OCI-LY3 (cell line): ENCODE measurements at regions not wholly inside any gene's neighbourhood (a gene's known extent, or its start where the extent isn't known, plus 50 kb on each side); places are given as distances from the start of the nearest gene placed in this dataset.

Experiments used
- H2AFZ ChIP-seq: fragments of 200-600, 300-600 bp; shearing (Covaris generic); 2 replicates; pipeline ENCODE4 v1.6.0; 2014; ENCODE audit warnings: antibody characterized with exemption, low read depth, low read length
- H3K27ac ChIP-seq: fragments of 200-600, 300-600 bp; sonication (generic); 2 replicates; pipeline ENCODE4 v1.5.1; 2014; ENCODE audit warnings: mild to moderate bottlenecking, low read length, moderate library complexity, mixed read lengths
- H3K27me3 ChIP-seq: fragments of 200-600, 300-600 bp; sonication (generic); 2 replicates; pipeline ENCODE4 v1.6.1; 2014; ENCODE audit warnings: low read depth, low read length, mixed read lengths
- H3K36me3 ChIP-seq: fragments of 200-600, 300-600 bp; sonication (generic); replicated peaks from 2 replicates; pipeline ENCODE3; 2014; ENCODE audit warnings: low read depth, low read length, mixed read lengths
- H3K4me1 ChIP-seq: fragments of 300-600, 200-600 bp; sonication (generic); 2 replicates; pipeline ENCODE4 v1.6.1; 2014; ENCODE audit warnings: low read length, mixed read lengths
- H3K4me2 ChIP-seq: fragments of 200-600, 300-600 bp; sonication (generic); 2 replicates; pipeline ENCODE4 v1.6.1; 2014; ENCODE audit warnings: low read length, mixed read lengths
- H3K4me3 ChIP-seq: fragments of 300-600, 200-600 bp; sonication (generic); 2 replicates; pipeline ENCODE4 v1.5.1; 2014; ENCODE audit warnings: antibody characterized with exemption, mild to moderate bottlenecking, low read length, moderate library complexity
- H3K79me2 ChIP-seq: fragments of 300-600, 200-600 bp; shearing (Covaris generic); 2 replicates; pipeline ENCODE4 v1.6.1; 2014; ENCODE audit warnings: mild to moderate bottlenecking, low read length, mixed read lengths
- H3K9ac ChIP-seq: fragments of 300-600, 200-600 bp; shearing (Covaris generic); 2 replicates; pipeline ENCODE4 v1.6.0; 2014; ENCODE audit warnings: mild to moderate bottlenecking, low read length, moderate library complexity
- H3K9me3 ChIP-seq: fragments of 200-600, 300-600 bp; shearing (Covaris generic); 2 replicates; pipeline ENCODE4 v1.6.1; 2014; ENCODE audit warnings: low read length, mixed read lengths; ENCODE audit not compliant: insufficient read depth
- H4K20me1 ChIP-seq: fragments of 200-600, 300-600 bp; sonication (generic); 2 replicates; pipeline ENCODE4 v1.6.1; 2016; ENCODE audit warnings: low read length, mixed read lengths; ENCODE audit not compliant: insufficient read depth
- EZH2phosphoT487 ChIP-seq: fragments of 200-600 bp; shearing (Covaris generic); IDR thresholded peaks from 2 replicates; pipeline ENCODE4 v1.6.1; 2018; ENCODE audit warnings: antibody characterized with exemption, mixed run types, low read depth
- TF ChIP-seq, protein P1 (sequence below): fragments of 200-600, 300-600 bp; sonication (generic); IDR thresholded peaks from 2 replicates; pipeline ENCODE4 v1.5.1; 2014; ENCODE audit warnings: antibody characterized with exemption, low read length, low read depth

DNA sequence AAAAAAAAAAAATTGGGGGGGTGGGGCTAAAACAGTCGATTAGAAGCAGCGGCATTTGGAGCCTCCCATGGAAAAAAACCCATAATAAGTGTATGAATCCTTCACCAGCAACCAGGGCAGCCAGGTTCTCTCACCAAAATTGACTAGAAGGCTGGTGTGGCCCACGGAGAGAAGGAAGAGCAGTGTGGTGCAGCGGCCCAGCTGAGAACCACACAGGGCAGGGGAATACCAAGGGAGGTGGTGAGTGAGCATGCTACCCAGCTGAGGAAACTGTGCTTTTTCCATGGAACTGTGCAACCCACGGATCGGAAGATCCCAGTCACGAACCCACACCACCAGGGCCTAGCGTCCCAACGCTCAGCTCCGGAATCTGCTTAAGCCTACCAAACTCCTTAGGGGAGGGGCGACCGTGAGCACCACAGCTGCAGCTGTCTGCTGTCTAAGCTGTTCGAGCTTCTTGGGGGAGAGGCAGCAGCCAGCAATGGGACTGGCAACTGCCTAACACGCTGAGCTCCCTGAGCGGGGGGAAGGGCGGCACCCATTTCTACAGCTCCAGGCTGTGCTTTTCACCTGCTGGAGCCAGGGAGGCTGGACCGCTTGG, 1037.2 kb upstream of the ACVR2A start:
- Histone ChIP-seq H3K4me2 (no peak overlapping the region), H3K9me3 (no peaks in the 10 kb centered on the region), H3K4me1 (no peaks in the 10 kb centered on the region), H3K36me3 (no peaks in the 10 kb centered on the region), H4K20me1 (no peaks in the 10 kb centered on the region), H2AFZ (no peak overlapping the region), H3K27ac (no peak overlapping the region), H3K9ac (no peak overlapping the region), H3K4me3 (no peak overlapping the region), H3K79me2 (no peaks in the 10 kb centered on the region), H3K27me3 (no peaks in the 10 kb centered on the region)
- no peak for TF ChIP-seq EZH2phosphoT487
- TF ChIP-seq, protein P1, sequence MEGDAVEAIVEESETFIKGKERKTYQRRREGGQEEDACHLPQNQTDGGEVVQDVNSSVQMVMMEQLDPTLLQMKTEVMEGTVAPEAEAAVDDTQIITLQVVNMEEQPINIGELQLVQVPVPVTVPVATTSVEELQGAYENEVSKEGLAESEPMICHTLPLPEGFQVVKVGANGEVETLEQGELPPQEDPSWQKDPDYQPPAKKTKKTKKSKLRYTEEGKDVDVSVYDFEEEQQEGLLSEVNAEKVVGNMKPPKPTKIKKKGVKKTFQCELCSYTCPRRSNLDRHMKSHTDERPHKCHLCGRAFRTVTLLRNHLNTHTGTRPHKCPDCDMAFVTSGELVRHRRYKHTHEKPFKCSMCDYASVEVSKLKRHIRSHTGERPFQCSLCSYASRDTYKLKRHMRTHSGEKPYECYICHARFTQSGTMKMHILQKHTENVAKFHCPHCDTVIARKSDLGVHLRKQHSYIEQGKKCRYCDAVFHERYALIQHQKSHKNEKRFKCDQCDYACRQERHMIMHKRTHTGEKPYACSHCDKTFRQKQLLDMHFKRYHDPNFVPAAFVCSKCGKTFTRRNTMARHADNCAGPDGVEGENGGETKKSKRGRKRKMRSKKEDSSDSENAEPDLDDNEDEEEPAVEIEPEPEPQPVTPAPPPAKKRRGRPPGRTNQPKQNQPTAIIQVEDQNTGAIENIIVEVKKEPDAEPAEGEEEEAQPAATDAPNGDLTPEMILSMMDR: no peak

DNA sequence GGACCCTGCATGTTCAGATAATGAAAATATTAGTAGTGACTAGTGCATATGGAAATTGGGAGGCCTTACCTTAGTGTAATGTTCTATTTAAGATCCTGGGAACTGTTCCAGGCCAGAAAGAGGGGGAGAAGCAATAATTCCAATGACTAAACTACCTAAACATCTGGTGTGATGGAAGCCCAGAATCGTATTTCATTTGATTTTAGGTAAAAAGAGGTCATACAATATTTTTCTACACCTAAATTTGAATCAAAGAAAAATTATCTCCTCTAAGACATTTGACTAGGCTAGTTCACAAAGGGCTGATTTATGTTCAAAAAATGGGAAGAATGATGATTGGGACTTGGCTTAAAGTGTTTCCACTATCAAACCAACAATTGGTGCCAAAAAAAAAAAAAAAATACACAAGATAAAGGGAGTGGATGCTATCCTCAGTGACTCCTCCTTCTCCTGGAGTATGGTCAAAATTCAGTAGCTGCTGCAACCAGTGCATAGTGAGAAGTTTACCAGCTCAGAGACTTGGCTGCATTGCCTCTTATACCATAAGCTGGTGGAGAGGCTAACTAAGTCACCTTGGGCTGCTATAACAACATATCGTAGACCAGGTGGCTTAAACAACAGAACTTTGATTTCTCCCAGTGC, 1038.3 kb upstream of the ACVR2A start:
- no peaks in the 10 kb centered on the region for H3K79me2 ChIP-seq
- H3K4me3 ChIP-seq: no peak overlapping the region
- no peaks in the 10 kb centered on the region for H3K36me3 ChIP-seq
- no peak overlapping the region for H3K9ac ChIP-seq
- no peaks in the 10 kb centered on the region for H3K9me3 ChIP-seq
- H3K27me3 ChIP-seq: no peaks in the 10 kb centered on the region
- H2AFZ ChIP-seq: no peak overlapping the region
- no peak overlapping the region for H3K27ac ChIP-seq
- H3K4me2 ChIP-seq: no peak overlapping the region
- no peak for TF ChIP-seq EZH2phosphoT487
- TF ChIP-seq, protein P1: no peak
- H4K20me1 ChIP-seq: no peaks in the 10 kb centered on the region
- H3K4me1 ChIP-seq: no peaks in the 10 kb centered on the region

DNA sequence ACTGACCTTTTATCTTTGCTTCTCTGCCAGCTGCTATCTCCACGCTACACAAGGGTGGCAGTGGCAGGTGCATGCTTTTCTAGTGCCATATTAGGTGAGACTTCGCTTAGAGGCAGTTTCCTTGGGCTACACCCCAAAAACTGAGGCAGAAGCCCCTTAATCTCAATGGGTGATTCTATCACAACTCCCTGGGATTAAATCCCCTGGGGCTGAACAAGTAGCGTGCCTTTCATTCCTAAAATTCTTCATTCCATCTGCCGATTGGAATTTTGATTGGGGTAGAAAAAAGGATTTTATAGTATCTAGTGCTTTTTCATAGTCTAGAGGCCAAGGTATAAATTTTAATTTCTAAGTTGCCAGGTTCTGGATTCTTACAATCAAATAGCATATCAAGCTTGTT, 1040.5 kb upstream of the ACVR2A start:
- no peak for TF ChIP-seq EZH2phosphoT487
- TF ChIP-seq, protein P1: no peak

DNA sequence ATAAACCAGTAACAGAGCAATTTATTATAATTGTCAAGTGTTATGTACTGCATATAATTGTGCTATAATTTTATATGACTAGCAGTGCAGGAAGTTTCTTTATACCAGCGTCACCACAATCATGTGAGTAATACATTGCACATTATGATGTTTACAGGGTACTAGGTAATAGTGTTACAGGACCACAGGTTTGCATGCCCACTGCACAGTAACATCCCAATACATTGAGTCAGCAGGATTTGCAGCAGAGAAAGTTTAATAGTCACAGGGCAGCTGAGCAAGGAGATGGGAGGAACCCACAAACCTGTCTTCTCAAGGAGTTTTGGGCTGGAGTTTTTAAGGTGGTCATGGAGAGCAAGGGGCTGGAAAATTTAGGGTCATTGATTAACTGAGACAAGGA, 1042.9 kb upstream of the ACVR2A start:
- no peaks in the 10 kb centered on the region for H3K9me3 ChIP-seq
- H3K4me1 ChIP-seq: no peaks in the 10 kb centered on the region
- H3K79me2 ChIP-seq: no peaks in the 10 kb centered on the region
- no peak overlapping the region for H2AFZ ChIP-seq
- H3K4me3 ChIP-seq: no peak overlapping the region
- no peak overlapping the region for H3K9ac ChIP-seq
- no peaks in the 10 kb centered on the region for H3K36me3 ChIP-seq
- no peak overlapping the region for H3K27ac ChIP-seq
- H3K4me2 ChIP-seq: no peak overlapping the region
- TF ChIP-seq, protein P1: no peak
- no peak for TF ChIP-seq EZH2phosphoT487
- no peaks in the 10 kb centered on the region for H4K20me1 ChIP-seq
- H3K27me3 ChIP-seq: no peaks in the 10 kb centered on the region

More for the DNA sequence above, 1040.5 kb upstream of the ACVR2A start:
- no peak overlapping the region for H3K4me3 ChIP-seq
- no peaks in the 10 kb centered on the region for H3K4me1 ChIP-seq
- H3K4me2 ChIP-seq: no peak overlapping the region
- no peaks in the 10 kb centered on the region for H3K36me3 ChIP-seq
- no peaks in the 10 kb centered on the region for H4K20me1 ChIP-seq
- H3K27me3 ChIP-seq: no peaks in the 10 kb centered on the region
- H3K9me3 ChIP-seq: no peaks in the 10 kb centered on the region
- no peaks in the 10 kb centered on the region for H3K79me2 ChIP-seq
- no peak overlapping the region for H3K9ac ChIP-seq
- H2AFZ ChIP-seq: no peak overlapping the region
- no peak overlapping the region for H3K27ac ChIP-seq
